ENCODE measurements at regions not wholly inside any gene's neighbourhood (a gene's known extent, or its start where the extent isn't known, plus 50 kb on each side); places are given as distances from the start of the nearest gene placed in this dataset.
A peak's percentile ranks its signal among the peaks of the same experiment; 100 is the strongest.
"Not testable (repeated sequence)": the region's sequence is repeated elsewhere in the genome, so short reads cannot be mapped to it uniquely, and the experiment has no call there.

GRCh38 chr17:64784353-64785010 is 122.4 kb upstream of the SMURF2 start:
- DNase-seq, result no peak

- DNase-seq, result no peak
Measured at GRCh38 chr17:64783556-64784352, 121.6 kb upstream of the SMURF2 start.

- DNase-seq, result peak in 1 of 14 donors; percentile 10
Measured at GRCh38 chr17:64783031-64783461, 120.9 kb upstream of the SMURF2 start.

- DNase-seq, result no peak
Measured at GRCh38 chr17:64781810-64782555, 119.9 kb upstream of the SMURF2 start.

- DNase-seq, result peak in 2 of 14 donors; percentile 17 to 25
Measured at GRCh38 chr17:64781014-64781756, 119.1 kb upstream of the SMURF2 start.

- DNase-seq, result peak in 1 of 14 donors; percentile 21
Measured at GRCh38 chr17:64780096-64781013, 118.2 kb upstream of the SMURF2 start.

- no peak for DNase-seq
Measured at GRCh38 chr17:64779376-64780095, 117.4 kb upstream of the SMURF2 start.

- not testable (repeated sequence) for DNase-seq
Measured at GRCh38 chr17:64779098-64779375, 116.9 kb upstream of the SMURF2 start.

- peak in 3 of 14 donors; percentile 8 to 72 (median 32) for DNase-seq
Measured at GRCh38 chr17:64778240-64779097, 116.4 kb upstream of the SMURF2 start.

GRCh38 chr17:64777415-64778239 is 115.5 kb upstream of the SMURF2 start:
- peak in 6 of 14 donors; percentile 6 to 61 (median 30) for DNase-seq

- peak in 12 of 14 donors; percentile 39 to 83 (median 71) for DNase-seq
Measured at GRCh38 chr17:64776720-64777414, 114.8 kb upstream of the SMURF2 start.

GRCh38 chr17:64775701-64776570 is 113.8 kb upstream of the SMURF2 start:
- no peak for DNase-seq

- no peak for DNase-seq
Measured at GRCh38 chr17:64774888-64775540, 112.9 kb upstream of the SMURF2 start.

- DNase-seq, result peak in 1 of 14 donors; percentile 36
Measured at GRCh38 chr17:64773836-64774761, 112.0 kb upstream of the SMURF2 start.

GRCh38 chr17:64773386-64773835 is 111.3 kb upstream of the SMURF2 start:
- no peak for DNase-seq

Measured in C1 segment of cervical spinal cord (tissue), 14 donors.